ENCODE measurements at regions not wholly inside any gene's neighbourhood (a gene's known extent, or its start where the extent isn't known, plus 50 kb on each side); places are given as distances from the start of the nearest gene placed in this dataset.

DNA sequence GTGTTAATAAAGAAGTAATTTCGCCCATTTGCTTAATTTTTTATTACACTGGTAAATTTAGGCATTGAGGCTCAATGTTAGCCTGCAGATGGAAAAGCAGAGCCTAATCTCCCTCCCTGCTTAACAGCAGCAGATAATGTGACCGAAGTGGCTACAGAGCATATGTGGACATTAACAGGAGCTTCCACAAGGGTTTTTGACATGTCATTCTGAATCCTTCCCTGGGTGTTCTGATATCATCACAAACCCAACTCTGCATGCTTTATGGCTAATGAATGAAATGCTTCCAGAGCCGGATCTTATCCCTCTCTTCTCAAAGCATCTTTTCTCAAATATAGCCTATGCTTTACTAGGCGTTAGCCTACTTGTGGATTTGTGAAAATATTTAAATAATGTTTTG lies 208.6 kb downstream of the CAAP1 start:
- H3K36me3 Mint-ChIP-seq (ENCODE audit: insufficient read depth) = no peaks in the 10 kb centered on the region
- no peak overlapping the region for H3K27ac Mint-ChIP-seq
- H3K4me3 Mint-ChIP-seq (ENCODE audit: low read depth) = no peak overlapping the region
- no peak for DNase-seq (ENCODE audit: low spot score, unreplicated experiment)
- H3K9me3 Mint-ChIP-seq (ENCODE audit: low read depth) = no peaks in the 10 kb centered on the region
- TF ChIP-seq, protein P1, sequence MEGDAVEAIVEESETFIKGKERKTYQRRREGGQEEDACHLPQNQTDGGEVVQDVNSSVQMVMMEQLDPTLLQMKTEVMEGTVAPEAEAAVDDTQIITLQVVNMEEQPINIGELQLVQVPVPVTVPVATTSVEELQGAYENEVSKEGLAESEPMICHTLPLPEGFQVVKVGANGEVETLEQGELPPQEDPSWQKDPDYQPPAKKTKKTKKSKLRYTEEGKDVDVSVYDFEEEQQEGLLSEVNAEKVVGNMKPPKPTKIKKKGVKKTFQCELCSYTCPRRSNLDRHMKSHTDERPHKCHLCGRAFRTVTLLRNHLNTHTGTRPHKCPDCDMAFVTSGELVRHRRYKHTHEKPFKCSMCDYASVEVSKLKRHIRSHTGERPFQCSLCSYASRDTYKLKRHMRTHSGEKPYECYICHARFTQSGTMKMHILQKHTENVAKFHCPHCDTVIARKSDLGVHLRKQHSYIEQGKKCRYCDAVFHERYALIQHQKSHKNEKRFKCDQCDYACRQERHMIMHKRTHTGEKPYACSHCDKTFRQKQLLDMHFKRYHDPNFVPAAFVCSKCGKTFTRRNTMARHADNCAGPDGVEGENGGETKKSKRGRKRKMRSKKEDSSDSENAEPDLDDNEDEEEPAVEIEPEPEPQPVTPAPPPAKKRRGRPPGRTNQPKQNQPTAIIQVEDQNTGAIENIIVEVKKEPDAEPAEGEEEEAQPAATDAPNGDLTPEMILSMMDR (IDR thresholded peaks at IDR 0.05; ENCODE audit: unreplicated experiment) = no peak
- peaks cover 7% of the 10 kb centered on the region for H3K27me3 Mint-ChIP-seq
- peaks cover 23% of the 10 kb centered on the region for H3K4me1 Mint-ChIP-seq (ENCODE audit: low read depth)

- peaks cover 34% of the 10 kb centered on the region for H3K4me1 Mint-ChIP-seq (ENCODE audit: low read depth)
- H3K27me3 Mint-ChIP-seq = peaks cover 7% of the 10 kb centered on the region
- DNase-seq (ENCODE audit: low spot score, unreplicated experiment) = no peak
- TF ChIP-seq, protein P1 (IDR thresholded peaks at IDR 0.05; ENCODE audit: unreplicated experiment) = no peak
- H3K36me3 Mint-ChIP-seq (ENCODE audit: insufficient read depth) = no peaks in the 10 kb centered on the region
- no peak overlapping the region for H3K27ac Mint-ChIP-seq
- no peaks in the 10 kb centered on the region for H3K9me3 Mint-ChIP-seq (ENCODE audit: low read depth)
- H3K4me3 Mint-ChIP-seq (ENCODE audit: low read depth) = no peak overlapping the region
Observed at GRCh38 chr9:26682796-26683496, 209.7 kb downstream of the CAAP1 start.

GRCh38 chr9:26682041-26682440 lies 210.6 kb downstream of the CAAP1 start:
- TF ChIP-seq, protein P1 (IDR thresholded peaks at IDR 0.05; ENCODE audit: unreplicated experiment) = no peak
- no peaks in the 10 kb centered on the region for H3K36me3 Mint-ChIP-seq (ENCODE audit: insufficient read depth)
- H3K9me3 Mint-ChIP-seq (ENCODE audit: low read depth) = no peaks in the 10 kb centered on the region
- no peak overlapping the region for H3K4me3 Mint-ChIP-seq (ENCODE audit: low read depth)
- DNase-seq (ENCODE audit: low spot score, unreplicated experiment) = no peak
- H3K27ac Mint-ChIP-seq = no peak overlapping the region
- peaks cover 7% of the 10 kb centered on the region for H3K27me3 Mint-ChIP-seq
- H3K4me1 Mint-ChIP-seq (ENCODE audit: low read depth) = peaks cover 35% of the 10 kb centered on the region

- Mint-ChIP-seq H3K4me3 (ENCODE audit: low read depth) (no peak overlapping the region), H3K27me3 (no peaks in the 10 kb centered on the region), H3K4me1 (ENCODE audit: low read depth) (peaks cover 25% of the 10 kb centered on the region), H3K9me3 (ENCODE audit: low read depth) (no peaks in the 10 kb centered on the region), H3K36me3 (ENCODE audit: insufficient read depth) (no peaks in the 10 kb centered on the region), H3K27ac (peak overlapping the region; percentile 15)
- no peak for DNase-seq (ENCODE audit: low spot score, unreplicated experiment)
- TF ChIP-seq, protein P1 (IDR thresholded peaks at IDR 0.05; ENCODE audit: unreplicated experiment) = no peak
Observed at GRCh38 chr9:26677965-26678706, 214.5 kb downstream of the CAAP1 start.

GRCh38 chr9:26675035-26675434 lies 217.6 kb downstream of the CAAP1 start:
- Mint-ChIP-seq H3K9me3 (ENCODE audit: low read depth) (no peaks in the 10 kb centered on the region), H3K27me3 (no peaks in the 10 kb centered on the region), H3K4me1 (ENCODE audit: low read depth) (peaks cover 22% of the 10 kb centered on the region), H3K27ac (no peak overlapping the region), H3K36me3 (ENCODE audit: insufficient read depth) (no peaks in the 10 kb centered on the region), H3K4me3 (ENCODE audit: low read depth) (no peak overlapping the region)
- TF ChIP-seq, protein P1 (IDR thresholded peaks at IDR 0.05; ENCODE audit: unreplicated experiment) = no peak
- DNase-seq (ENCODE audit: low spot score, unreplicated experiment) = no peak
